ENCODE measurements at regions not wholly inside any gene's neighbourhood (a gene's known extent, or its start where the extent isn't known, plus 50 kb on each side); places are given as distances from the start of the nearest gene placed in this dataset.

DNA sequence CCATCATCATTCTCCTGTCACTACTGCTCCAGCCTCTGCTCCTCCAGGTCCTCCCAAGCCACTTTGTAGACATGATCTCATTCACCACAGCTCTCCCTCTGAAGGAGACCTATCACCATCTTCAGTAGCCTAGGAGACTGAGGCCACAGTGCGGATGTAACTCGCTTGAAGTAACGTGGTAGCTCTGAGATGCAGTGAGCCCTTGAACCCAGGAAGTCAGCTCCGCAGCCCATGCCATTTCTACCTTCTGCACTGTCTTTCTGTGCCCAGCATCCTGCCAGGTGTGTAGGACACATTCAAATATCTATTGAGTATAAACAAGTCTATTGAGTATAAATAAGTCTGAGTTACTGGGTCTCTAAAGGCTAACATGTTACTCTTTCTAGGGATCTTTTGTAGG, 164.4 kb downstream of the CDH26 start:
- TF ChIP-seq, protein P1, sequence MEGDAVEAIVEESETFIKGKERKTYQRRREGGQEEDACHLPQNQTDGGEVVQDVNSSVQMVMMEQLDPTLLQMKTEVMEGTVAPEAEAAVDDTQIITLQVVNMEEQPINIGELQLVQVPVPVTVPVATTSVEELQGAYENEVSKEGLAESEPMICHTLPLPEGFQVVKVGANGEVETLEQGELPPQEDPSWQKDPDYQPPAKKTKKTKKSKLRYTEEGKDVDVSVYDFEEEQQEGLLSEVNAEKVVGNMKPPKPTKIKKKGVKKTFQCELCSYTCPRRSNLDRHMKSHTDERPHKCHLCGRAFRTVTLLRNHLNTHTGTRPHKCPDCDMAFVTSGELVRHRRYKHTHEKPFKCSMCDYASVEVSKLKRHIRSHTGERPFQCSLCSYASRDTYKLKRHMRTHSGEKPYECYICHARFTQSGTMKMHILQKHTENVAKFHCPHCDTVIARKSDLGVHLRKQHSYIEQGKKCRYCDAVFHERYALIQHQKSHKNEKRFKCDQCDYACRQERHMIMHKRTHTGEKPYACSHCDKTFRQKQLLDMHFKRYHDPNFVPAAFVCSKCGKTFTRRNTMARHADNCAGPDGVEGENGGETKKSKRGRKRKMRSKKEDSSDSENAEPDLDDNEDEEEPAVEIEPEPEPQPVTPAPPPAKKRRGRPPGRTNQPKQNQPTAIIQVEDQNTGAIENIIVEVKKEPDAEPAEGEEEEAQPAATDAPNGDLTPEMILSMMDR (conservative IDR thresholded peaks at IDR 0.05; ENCODE audit: control insufficient read depth, insufficient read depth, low read depth, low read length), result no peak
- no peak for DNase-seq (ENCODE audit: low read depth)
- H3K4me3 ChIP-seq (ENCODE audit: control insufficient read depth, low read depth, low read length), result no peak overlapping the region

DNA sequence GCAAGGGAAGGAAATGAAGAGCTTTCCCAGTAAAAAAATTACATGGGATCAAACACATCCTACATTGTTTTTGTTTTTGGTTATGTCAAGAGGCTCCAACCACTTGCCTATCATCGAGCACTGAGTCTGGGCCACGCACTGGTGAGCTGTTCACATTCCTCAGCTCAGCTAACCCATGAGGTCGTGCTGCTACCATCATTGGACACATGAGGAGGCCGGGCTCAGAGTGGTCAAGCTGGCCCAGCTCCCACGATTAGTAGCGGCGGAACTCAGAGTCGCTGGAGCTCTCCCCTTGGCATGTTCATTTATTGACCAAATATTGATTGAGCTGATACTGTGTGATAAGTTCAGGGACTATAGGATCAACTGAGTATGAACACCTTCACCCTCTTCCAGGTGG, 164.9 kb downstream of the CDH26 start:
- TF ChIP-seq, protein P1 (conservative IDR thresholded peaks at IDR 0.05; ENCODE audit: control insufficient read depth, insufficient read depth, low read depth, low read length), result no peak
- H3K4me3 ChIP-seq (ENCODE audit: control insufficient read depth, low read depth, low read length), result no peak overlapping the region
- DNase-seq (ENCODE audit: low read depth), result peak; percentile 14

DNA sequence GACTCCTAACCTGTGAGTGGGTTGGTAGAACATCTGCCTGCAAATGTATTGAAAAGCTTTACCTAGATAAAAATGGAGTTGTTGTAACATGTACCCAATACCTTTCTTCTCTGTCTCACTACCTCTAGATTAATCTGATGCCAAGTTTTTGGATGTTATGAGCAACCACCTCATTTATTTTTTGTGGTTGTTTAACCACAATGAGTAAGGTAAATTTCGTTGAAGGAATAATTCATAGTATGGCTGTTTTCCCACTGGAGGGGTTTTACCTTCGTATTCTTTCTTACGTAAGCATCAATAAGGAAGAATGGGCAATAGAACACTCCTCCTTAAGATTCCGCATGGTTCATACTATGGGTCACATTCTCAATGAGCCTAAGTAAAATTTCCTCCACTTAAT, 165.4 kb downstream of the CDH26 start:
- TF ChIP-seq, protein P1 (conservative IDR thresholded peaks at IDR 0.05; ENCODE audit: control insufficient read depth, insufficient read depth, low read depth, low read length), result no peak
- no peak for DNase-seq (ENCODE audit: low read depth)

DNA sequence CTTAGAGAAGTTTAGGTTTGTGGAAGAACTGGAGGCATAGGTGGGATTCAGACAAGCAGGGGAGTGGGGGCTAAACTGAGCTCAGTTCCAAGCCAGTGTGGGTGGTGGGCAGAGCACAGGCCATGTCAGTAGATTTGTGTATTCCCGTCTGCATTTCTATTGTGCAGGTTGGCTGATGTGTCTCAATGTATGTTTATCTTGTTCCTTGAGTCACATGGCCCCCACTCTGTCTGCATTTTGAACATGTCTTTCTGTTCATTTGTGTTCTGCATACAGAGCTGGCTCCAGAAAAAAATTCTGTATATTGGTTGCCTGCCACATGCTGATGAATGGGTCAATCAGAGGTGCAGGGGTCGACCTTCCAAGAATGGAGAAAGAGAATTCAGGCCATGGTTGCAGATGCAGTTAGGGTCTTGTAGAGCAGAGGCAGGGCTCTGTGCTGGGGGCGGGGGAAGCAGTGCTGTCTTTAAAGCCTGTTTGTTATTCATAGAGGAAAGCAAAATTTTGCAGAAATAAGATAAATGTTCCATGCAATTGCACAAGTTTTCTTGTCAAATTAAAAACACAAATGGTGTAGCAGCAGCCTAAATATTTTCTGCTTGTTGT, 166.7 kb downstream of the CDH26 start:
- no peak overlapping the region for H3K4me3 ChIP-seq (ENCODE audit: control insufficient read depth, low read depth, low read length)
- no peak for DNase-seq (ENCODE audit: low read depth)
- TF ChIP-seq, protein P1 (conservative IDR thresholded peaks at IDR 0.05; ENCODE audit: control insufficient read depth, insufficient read depth, low read depth, low read length), result no peak

More for the DNA sequence above, 165.4 kb downstream of the CDH26 start:
- no peak overlapping the region for H3K4me3 ChIP-seq (ENCODE audit: control insufficient read depth, low read depth, low read length)

DNA sequence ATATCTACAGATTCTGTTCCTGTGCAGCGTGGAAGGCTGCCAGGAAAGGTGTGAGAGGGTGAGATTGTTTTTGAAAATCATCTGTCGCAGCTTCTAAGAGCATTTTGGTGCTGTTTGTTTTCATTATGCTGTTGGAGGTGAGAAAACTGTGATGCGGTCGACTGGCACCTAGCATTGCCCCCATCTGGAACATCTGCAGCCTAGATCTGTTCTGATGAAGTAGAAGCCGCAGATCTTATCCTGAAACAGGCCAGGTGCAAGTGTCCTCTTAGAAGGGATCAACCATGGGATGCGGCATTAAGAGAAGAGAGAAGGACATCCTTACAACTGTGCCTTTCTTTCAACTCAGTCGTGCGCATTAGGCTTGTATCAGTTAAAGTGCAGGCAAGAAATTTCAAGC, 167.3 kb downstream of the CDH26 start:
- DNase-seq (ENCODE audit: low read depth), result no peak
- TF ChIP-seq, protein P1 (conservative IDR thresholded peaks at IDR 0.05; ENCODE audit: control insufficient read depth, insufficient read depth, low read depth, low read length), result no peak
- no peak overlapping the region for H3K4me3 ChIP-seq (ENCODE audit: control insufficient read depth, low read depth, low read length)

DNA sequence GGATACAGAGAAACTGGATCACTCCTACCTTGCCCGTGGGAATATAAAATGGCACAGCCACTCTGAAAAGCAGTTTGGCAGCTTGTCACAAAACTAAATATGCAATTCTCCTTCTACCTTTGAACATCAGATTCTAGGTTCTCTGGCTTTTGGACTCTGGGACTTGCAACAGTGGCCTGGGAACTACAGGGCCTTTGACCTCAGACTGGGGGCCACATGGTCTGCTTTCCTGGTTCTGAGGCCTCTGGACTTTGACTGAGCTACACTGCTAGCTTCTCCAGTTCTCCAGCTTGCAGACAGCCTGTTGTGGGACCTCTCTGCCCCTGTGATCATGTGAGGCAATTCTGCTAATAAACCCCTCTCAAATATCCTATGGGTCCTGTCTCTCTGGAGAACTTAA, 168.8 kb downstream of the CDH26 start:
- TF ChIP-seq, protein P1 (conservative IDR thresholded peaks at IDR 0.05; ENCODE audit: control insufficient read depth, insufficient read depth, low read depth, low read length), result no peak
- no peak for DNase-seq (ENCODE audit: low read depth)

DNA sequence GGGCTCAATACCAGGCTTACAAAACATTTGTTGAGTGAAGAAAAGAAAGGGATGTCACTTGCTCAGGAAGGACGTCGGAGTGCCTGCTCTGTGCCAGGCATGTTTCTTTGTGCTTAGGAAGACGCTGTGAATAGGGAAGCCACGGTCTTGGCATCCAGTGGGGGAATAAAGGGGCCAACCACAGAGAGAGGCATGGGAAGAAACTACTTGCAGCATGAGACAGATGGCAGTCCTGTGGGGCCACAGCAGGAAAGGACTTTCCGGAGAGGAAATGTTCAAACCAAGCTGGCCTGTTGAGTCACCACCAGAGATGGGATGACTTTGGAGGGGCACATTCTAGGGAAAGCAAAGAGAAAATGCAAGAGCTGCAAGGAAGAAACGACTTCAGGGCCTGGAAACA, 173.2 kb downstream of the CDH26 start:
- TF ChIP-seq, protein P1 (conservative IDR thresholded peaks at IDR 0.05; ENCODE audit: control insufficient read depth, insufficient read depth, low read depth, low read length), result no peak
- DNase-seq (ENCODE audit: low read depth), result no peak
- H3K4me3 ChIP-seq (ENCODE audit: control insufficient read depth, low read depth, low read length), result no peak overlapping the region

More for the DNA sequence above, 168.8 kb downstream of the CDH26 start:
- H3K4me3 ChIP-seq (ENCODE audit: control insufficient read depth, low read depth, low read length), result no peak overlapping the region

Data from fibroblast of mammary gland (primary cell).